K562 (cell line): ENCODE measurements at regions not wholly inside any gene's neighbourhood (a gene's known extent, or its start where the extent isn't known, plus 50 kb on each side); places are given as distances from the start of the nearest gene placed in this dataset.

Experiments used
- ATAC-seq: fragments of 200-7000 bp; cut with Tn5 transposase; 3 replicates; pipeline ENCODE4 v1.9.1; 2020; ENCODE audit warnings: moderate library complexity
- BruUV-seq: library from RNA; stranded (reverse); fragments of 400-500 nt; replicated peaks from 2 replicates; lab custom pipeline; 2021; lab: Mats Ljungman, UMichigan
- CTCF ChIA-PET: fragments of 300-600 bp; formaldehyde crosslinking; extraction: SDS; loops from one replicate; lab custom pipeline; 2021; ENCODE audit warnings: low intra/inter-chr PET ratio; lab: Yijun Ruan, JAX
- POLR2A ChIA-PET: fragments of 300-600, 350-650 bp; sonication (Branson Sonifier 250); formaldehyde crosslinking; extraction: SDS; loops from one replicate; lab custom pipeline; 2021; ENCODE audit warnings: antibody characterized with exemption, inconsistent platforms; lab: Yijun Ruan, JAX
- DNase-seq, 4 experiments: peaks; one replicate each; pipeline versions ENCODE4 v3.0.0 to v3.0.0-alpha.2; 2011 to 2018; ENCODE audit warnings: low spot score in 3 of 4, mixed read lengths in 3 of 4; ENCODE audit errors: extremely low read depth in 1 of 4
- FAIRE-seq: peaks from 2 replicates; lab custom pipeline; 2011; peaks lifted over from hg19 to GRCh38; lab: Jason Lieb, UNC
- H2AFZ ChIP-seq: 2 replicates; pipeline ENCODE4 v1.6.0; 2011; ENCODE audit warnings: low read depth, low read length, control low read depth, inconsistent platforms
- H3K27ac ChIP-seq: fragments of 200-600 bp; 3 replicates; pipeline ENCODE4 v1.8.0; 2011; ENCODE audit warnings: low read depth, mild to moderate bottlenecking, control low read depth, inconsistent platforms, low read length, moderate library complexity, mixed read lengths; ENCODE audit errors: extremely low read depth
- H3K27me3 ChIP-seq, 2 experiments: fragments of 300-600 bp in 1 of 2; 2 replicates in 1 of 2; 3 replicates in 1 of 2; pipeline versions ENCODE4 v1.6.0 to v1.8.0; 2011; ENCODE audit warnings: inconsistent platforms in 2 of 2, low read length in 2 of 2, mild to moderate bottlenecking in 1 of 2, mixed read lengths in 1 of 2, moderate library complexity in 1 of 2; ENCODE audit not compliant: control insufficient read depth in 2 of 2, insufficient read depth in 2 of 2
- H3K36me3 ChIP-seq: fragments of 300-600 bp; 3 replicates; pipeline ENCODE4 v1.8.0; 2011; ENCODE audit warnings: mild to moderate bottlenecking, low read length, inconsistent platforms; ENCODE audit not compliant: control insufficient read depth, insufficient read depth
- H3K4me1 ChIP-seq, 2 experiments: fragments of 200-600 bp in 1 of 2; replicated peaks in 1 of 2; 2 replicates in 1 of 2; 3 replicates in 1 of 2; pipeline versions ENCODE4 v1.5.1 to v1.8.0; 2011; ENCODE audit warnings: inconsistent platforms in 2 of 2, low read length in 2 of 2, mild to moderate bottlenecking in 1 of 2, mixed read lengths in 1 of 2, moderate library complexity in 1 of 2; ENCODE audit not compliant: control insufficient read depth in 2 of 2, insufficient read depth in 2 of 2
- H3K4me2 ChIP-seq: 2 replicates; pipeline ENCODE4 v1.6.1; 2011; ENCODE audit warnings: low read length, control low read depth, inconsistent platforms, mixed read lengths; ENCODE audit not compliant: insufficient read depth
- H3K4me3 ChIP-seq: fragments of 200-600 bp; sonication (generic), shearing (Covaris generic); 2 replicates; pipeline ENCODE4 v1.5.1; 2016; ENCODE audit warnings: control low read depth, inconsistent platforms
- H3K79me2 ChIP-seq: fragments of 200-600 bp; 3 replicates; pipeline ENCODE4 v1.8.0; 2011; ENCODE audit warnings: low read length, inconsistent platforms; ENCODE audit not compliant: control insufficient read depth, insufficient read depth
- H3K9ac ChIP-seq, 2 experiments: 2 replicates each; pipeline versions ENCODE4 v1.6.0 to v1.6.1; 2011; ENCODE audit warnings: low read depth in 2 of 2, low read length in 2 of 2, control low read depth in 1 of 2, inconsistent platforms in 1 of 2, mild to moderate bottlenecking in 1 of 2, mixed read lengths in 1 of 2; ENCODE audit not compliant: insufficient read depth in 1 of 2
- H3K9me1 ChIP-seq: one replicate; pipeline ENCODE4 v1.6.0; 2011; ENCODE audit warnings: inconsistent platforms, mild to moderate bottlenecking, low read length, moderate library complexity; ENCODE audit not compliant: control insufficient read depth, insufficient read depth
- H3K9me3 ChIP-seq: replicated peaks from 2 replicates; pipeline ENCODE4 v1.5.1; 2011; ENCODE audit warnings: low read depth, low read length, inconsistent platforms; ENCODE audit not compliant: control insufficient read depth, insufficient read depth
- H4K20me1 ChIP-seq: replicated peaks from 2 replicates; pipeline ENCODE4 v1.6.1; 2011; ENCODE audit warnings: low read length, inconsistent platforms, mixed read lengths; ENCODE audit not compliant: control insufficient read depth, insufficient read depth
- GABPA ChIP-seq: fragments of 200-800 bp; sonication (Bioruptor generic); conservative IDR thresholded peaks from 2 replicates; pipeline ENCODE4 v1.6.1; 2016; ENCODE audit warnings: low read depth, missing genetic modification characterization, missing compliant biosample characterization
- GMEB1 ChIP-seq: fragments of 250-450 bp; sonication (Bioruptor Pico); IDR thresholded peaks from 2 replicates; pipeline ENCODE4 v1.4.0; 2020; ENCODE audit warnings: mild to moderate bottlenecking
- HMBOX1 ChIP-seq: sonication (generic); IDR thresholded peaks from 2 replicates; pipeline ENCODE4 v1.6.1; 2016
- MAFG ChIP-seq: fragments of 450-650 bp; conservative IDR thresholded peaks from 2 replicates; pipeline ENCODE4 v1.6.1; 2016; ENCODE audit warnings: missing genetic modification characterization, missing compliant biosample characterization
- MECOM ChIP-seq: fragments of 250-450 bp; sonication (Bioruptor Pico); IDR thresholded peaks from 2 replicates; pipeline ENCODE4 v1.8.0; 2022; ENCODE audit warnings: inconsistent platforms
- MEF2A ChIP-seq: IDR thresholded peaks from 2 replicates; pipeline ENCODE4 v1.6.1; 2011; ENCODE audit warnings: low read depth, mild to moderate bottlenecking, low read length, moderate library complexity; ENCODE audit not compliant: control insufficient read depth
- TCF7 ChIP-seq: sonication (generic); IDR thresholded peaks from 2 replicates; pipeline ENCODE4 v1.6.1; 2016; ENCODE audit warnings: antibody characterized with exemption, borderline replicate concordance
- TEAD2 ChIP-seq: fragments of 450-650 bp; IDR thresholded peaks from 2 replicates; pipeline ENCODE4 v1.6.1; 2016; ENCODE audit warnings: missing genetic modification characterization, control low read depth, missing compliant biosample characterization
- ZNF324 ChIP-seq: fragments of 250-450 bp; sonication (Bioruptor Pico); IDR thresholded peaks from 2 replicates; pipeline ENCODE4 v1.4.0; 2020; ENCODE audit warnings: mild to moderate bottlenecking
- ZNF76 ChIP-seq: fragments of 250-450 bp; sonication (Bioruptor Pico); IDR thresholded peaks from 2 replicates; pipeline ENCODE4 v1.4.0; 2020; ENCODE audit warnings: mild to moderate bottlenecking, moderate library complexity, borderline replicate concordance
- WGBS: fragments of 100-300 bp; shearing (Covaris generic); methylation state at CpG from one replicate; pipeline ENCODE4 v1.1.6; 2016; ENCODE audit warnings: low coverage, mixed read lengths; ENCODE audit not compliant: insufficient coverage; ENCODE audit errors: missing lambda C conversion rate; 5-methylcytosine and 5-hydroxymethylcytosine counted together
- in situ Hi-C: fragments of 300-500 bp; cut with MboI; formaldehyde crosslinking; loops from 4 replicates; pipeline ENCODE4 v1.15.0; 2018; ENCODE audit warnings: inconsistent platforms, mixed read lengths
- intact Hi-C: fragments of 100-400 bp; cut with micrococcal nuclease; formaldehyde crosslinking; loops from 2 replicates; pipeline ENCODE4 v1.14.2; 2022
- TF ChIP-seq, protein P1 (sequence below): conservative IDR thresholded peaks from 2 replicates; pipeline ENCODE4 v1.6.1; 2011; ENCODE audit warnings: low read depth, mild to moderate bottlenecking, low read length; ENCODE audit not compliant: control insufficient read depth
- TF ChIP-seq, protein P2 (sequence below): sonication (generic); formaldehyde crosslinking; IDR thresholded peaks from 2 replicates; pipeline ENCODE4 v1.8.0; 2022; ENCODE audit warnings: mild to moderate bottlenecking, missing genetic modification reagents

DNA sequence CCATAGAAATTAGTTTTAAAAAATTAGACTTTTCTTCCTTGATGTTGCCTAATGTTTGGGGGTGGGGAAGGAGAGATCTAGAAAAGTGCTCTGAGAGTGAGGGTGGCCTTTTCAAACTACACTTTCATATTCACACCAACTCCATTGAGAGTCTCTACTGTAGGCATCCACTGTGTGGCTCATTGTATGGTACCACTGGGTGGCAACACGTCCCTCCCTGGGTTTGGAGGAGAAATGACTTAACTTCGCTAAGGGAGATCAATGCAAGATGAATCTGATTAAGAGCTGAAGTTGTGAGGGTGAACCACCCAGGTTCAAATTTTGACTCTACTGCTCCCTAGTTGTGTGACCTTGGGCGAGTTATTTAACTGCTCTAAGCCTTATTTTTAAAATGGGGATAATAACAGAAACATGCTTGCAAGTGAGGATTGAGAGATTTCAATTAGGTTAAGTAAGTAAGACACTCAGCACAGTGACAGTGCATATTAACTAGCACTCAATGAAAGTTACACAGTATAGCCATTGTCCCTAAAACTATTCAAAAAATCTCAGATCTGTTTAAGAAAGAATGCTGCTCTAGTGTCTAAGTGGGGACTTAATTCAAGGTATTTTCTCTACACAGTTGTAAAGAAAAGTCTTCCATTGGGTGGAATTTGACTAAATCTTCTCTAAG is 193.5 kb upstream of the CNR1 start:
- Histone ChIP-seq H3K27me3 (no peaks in the 10 kb centered on the region), H3K27ac (no peak overlapping the region), H3K4me2 (no peak overlapping the region), H3K9me3 (no peaks in the 10 kb centered on the region), H3K4me1 (peaks cover 0 to 2% of the 10 kb centered on the region in 2 experiments; a peak in 1 of 5 replicates), H3K36me3 (no peaks in the 10 kb centered on the region), H3K9ac (no peak overlapping the region), H3K79me2 (no peaks in the 10 kb centered on the region), H3K4me3 (no peak overlapping the region), H3K9me1 (no peaks in the 10 kb centered on the region), H2AFZ (no peak overlapping the region), H4K20me1 (no peaks in the 10 kb centered on the region)
- FAIRE-seq (no peak), DNase-seq (no peak), ATAC-seq (no peak)
- TF ChIP-seq MAFG (peak; percentile 20; the same call in 1 of the 2 replicates), ZNF324 (no peak)
- BruUV-seq = no TSS peak
- ChIA-PET POLR2A (interaction anchor here (1.0 kb wide), 1 partner anchor 18 kb away, joined by 3 read pairs; no protein-coding TSS in a partner anchor), CTCF (no interaction called here)
- in situ Hi-C loops = no loop called here
- intact Hi-C loops = no loop called here
- 19% methylated on average over 3 of the region's 3 CpGs for WGBS

GRCh38 chr6:88358846-88359245 is 192.7 kb upstream of the CNR1 start:
- no peaks in the 10 kb centered on the region for H3K27me3 ChIP-seq
- no peak overlapping the region for H3K9ac ChIP-seq
- no peak overlapping the region for H3K4me2 ChIP-seq
- H3K9me3 ChIP-seq = no peaks in the 10 kb centered on the region
- no peak for FAIRE-seq
- no peak overlapping the region for H3K27ac ChIP-seq
- intact Hi-C loops = no loop called here
- DNase-seq = no peak
- in situ Hi-C loops = no loop called here
- no peaks in the 10 kb centered on the region for H3K36me3 ChIP-seq
- peaks cover 0 to 2% of the 10 kb centered on the region in 2 experiments; a peak in 1 of 5 replicates for H3K4me1 ChIP-seq
- CTCF ChIA-PET = no interaction called here
- H2AFZ ChIP-seq = no peak overlapping the region
- H3K4me3 ChIP-seq = no peak overlapping the region
- no peak for ATAC-seq
- H4K20me1 ChIP-seq = no peaks in the 10 kb centered on the region
- H3K9me1 ChIP-seq = no peaks in the 10 kb centered on the region
- no peaks in the 10 kb centered on the region for H3K79me2 ChIP-seq
- BruUV-seq = no TSS peak
- POLR2A ChIA-PET = interaction anchor here (1.0 kb wide), 1 partner anchor 17 kb away, joined by 3 read pairs; no protein-coding TSS in a partner anchor
- TF ChIP-seq, protein P1, sequence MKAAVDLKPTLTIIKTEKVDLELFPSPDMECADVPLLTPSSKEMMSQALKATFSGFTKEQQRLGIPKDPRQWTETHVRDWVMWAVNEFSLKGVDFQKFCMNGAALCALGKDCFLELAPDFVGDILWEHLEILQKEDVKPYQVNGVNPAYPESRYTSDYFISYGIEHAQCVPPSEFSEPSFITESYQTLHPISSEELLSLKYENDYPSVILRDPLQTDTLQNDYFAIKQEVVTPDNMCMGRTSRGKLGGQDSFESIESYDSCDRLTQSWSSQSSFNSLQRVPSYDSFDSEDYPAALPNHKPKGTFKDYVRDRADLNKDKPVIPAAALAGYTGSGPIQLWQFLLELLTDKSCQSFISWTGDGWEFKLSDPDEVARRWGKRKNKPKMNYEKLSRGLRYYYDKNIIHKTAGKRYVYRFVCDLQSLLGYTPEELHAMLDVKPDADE = no peak
- TF ChIP-seq MECOM (CRISPR knock-in tag) (no peak), GMEB1 (CRISPR knock-in tag) (no peak), ZNF76 (no peak), GABPA (no peak), TCF7 (no peak), HMBOX1 (no peak), TEAD2 (no peak), MEF2A (no peak)
- TF ChIP-seq, protein P2, sequence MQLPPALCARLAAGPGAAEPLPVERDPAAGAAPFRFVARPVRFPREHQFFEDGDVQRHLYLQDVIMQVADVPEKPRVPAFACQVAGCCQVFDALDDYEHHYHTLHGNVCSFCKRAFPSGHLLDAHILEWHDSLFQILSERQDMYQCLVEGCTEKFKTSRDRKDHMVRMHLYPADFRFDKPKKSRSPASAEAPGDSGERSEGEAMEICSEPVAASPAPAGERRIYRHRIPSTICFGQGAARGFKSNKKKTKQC (CRISPR knock-in tag) = no peak
